Peyer's patch (tissue), 4 donors: ENCODE measurements at regions not wholly inside any gene's neighbourhood (a gene's known extent, or its start where the extent isn't known, plus 50 kb on each side); places are given as distances from the start of the nearest gene placed in this dataset.
A peak's percentile ranks its signal among the peaks of the same experiment; 100 is the strongest.

Experiments
- DNase-seq, 3 donors: peaks; one replicate each; pipeline ENCODE4 v3.0.0-alpha.2; 2017 to 2019
- H3K27ac ChIP-seq, 4 donors: fragments of 200-600 bp; sonication (generic); one replicate each; pipeline ENCODE4 v1.5.1; 2016 to 2019
- H3K27me3 ChIP-seq, 2 donors: fragments of 200-600 bp; sonication (generic); one replicate each; pipeline ENCODE4 v1.5.1; 2019
- H3K36me3 ChIP-seq, 3 donors: fragments of 200-600 bp; sonication (generic); one replicate each; pipeline ENCODE4 v1.5.1; 2016 to 2019
- H3K4me1 ChIP-seq, 4 donors: fragments of 200-600 bp; sonication (generic); one replicate each; pipeline ENCODE4 v1.5.1; 2016 to 2019
- H3K4me3 ChIP-seq, 4 donors: fragments of 200-600 bp; sonication (generic); 1 replicate in 3 of 4; 2 replicates in 1 of 4; pipeline ENCODE4 v1.5.1; 2016 to 2019; ENCODE audit warnings: mild to moderate bottlenecking in 1 of 4
- H3K9me3 ChIP-seq, 4 donors: fragments of 200-600 bp; sonication (generic); one replicate each; pipeline ENCODE4 v1.5.1; 2016 to 2019; ENCODE audit warnings: mild to moderate bottlenecking in 1 of 4
- POLR2A ChIP-seq, 2 donors: fragments of 450-650 bp; IDR thresholded peaks; one replicate each; pipeline ENCODE4 v1.5.1; 2017; ENCODE audit warnings: antibody characterized with exemption in 2 of 2, mild to moderate bottlenecking in 2 of 2, moderate library complexity in 2 of 2
- TF ChIP-seq, protein P1 (sequence below), 6 experiments: fragments of 450-650 bp in 4 of 6; fragments of 200-600 bp in 2 of 6; sonication (generic) in 1 of 6; IDR thresholded peaks; one replicate each; pipeline ENCODE4 v1.5.1; 2017 to 2019; ENCODE audit warnings: antibody characterized with exemption in 6 of 6, mild to moderate bottlenecking in 3 of 6, moderate library complexity in 1 of 6

- no peak for DNase-seq
- Histone ChIP-seq H3K27me3 (no peaks in the 10 kb centered on the region), H3K4me1 (peaks cover 0 to 14% (median 0%) of the 10 kb centered on the region in 4 donors), H3K36me3 (no peaks in the 10 kb centered on the region), H3K9me3 (no peaks in the 10 kb centered on the region), H3K4me3 (peak overlapping the region in 2 of 4 donors; percentile 31 to 38), H3K27ac (peak overlapping the region; percentile 47 to 75 (median 58))
- TF ChIP-seq, protein P1, sequence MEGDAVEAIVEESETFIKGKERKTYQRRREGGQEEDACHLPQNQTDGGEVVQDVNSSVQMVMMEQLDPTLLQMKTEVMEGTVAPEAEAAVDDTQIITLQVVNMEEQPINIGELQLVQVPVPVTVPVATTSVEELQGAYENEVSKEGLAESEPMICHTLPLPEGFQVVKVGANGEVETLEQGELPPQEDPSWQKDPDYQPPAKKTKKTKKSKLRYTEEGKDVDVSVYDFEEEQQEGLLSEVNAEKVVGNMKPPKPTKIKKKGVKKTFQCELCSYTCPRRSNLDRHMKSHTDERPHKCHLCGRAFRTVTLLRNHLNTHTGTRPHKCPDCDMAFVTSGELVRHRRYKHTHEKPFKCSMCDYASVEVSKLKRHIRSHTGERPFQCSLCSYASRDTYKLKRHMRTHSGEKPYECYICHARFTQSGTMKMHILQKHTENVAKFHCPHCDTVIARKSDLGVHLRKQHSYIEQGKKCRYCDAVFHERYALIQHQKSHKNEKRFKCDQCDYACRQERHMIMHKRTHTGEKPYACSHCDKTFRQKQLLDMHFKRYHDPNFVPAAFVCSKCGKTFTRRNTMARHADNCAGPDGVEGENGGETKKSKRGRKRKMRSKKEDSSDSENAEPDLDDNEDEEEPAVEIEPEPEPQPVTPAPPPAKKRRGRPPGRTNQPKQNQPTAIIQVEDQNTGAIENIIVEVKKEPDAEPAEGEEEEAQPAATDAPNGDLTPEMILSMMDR (IDR thresholded peaks at IDR 0.05), result no peak
- no peak for TF ChIP-seq POLR2A (IDR thresholded peaks at IDR 0.05)
Measured at GRCh38 chr1:184152434-184152898, 100.9 kb downstream of the TSEN15 start.

- H3K4me1 ChIP-seq, result peaks cover 0 to 14% (median 0%) of the 10 kb centered on the region in 4 donors
- no peaks in the 10 kb centered on the region for H3K27me3 ChIP-seq
- DNase-seq, result no peak
- no peaks in the 10 kb centered on the region for H3K36me3 ChIP-seq
- TF ChIP-seq, protein P1 (IDR thresholded peaks at IDR 0.05), result no peak
- no peak for TF ChIP-seq POLR2A (IDR thresholded peaks at IDR 0.05)
- H3K4me3 ChIP-seq, result peak overlapping the region in 2 of 4 donors; percentile 31 to 38
- peak overlapping the region; percentile 47 to 75 (median 58) for H3K27ac ChIP-seq
- no peaks in the 10 kb centered on the region for H3K9me3 ChIP-seq
Measured at GRCh38 chr1:184152974-184153373, 101.4 kb downstream of the TSEN15 start.

DNA sequence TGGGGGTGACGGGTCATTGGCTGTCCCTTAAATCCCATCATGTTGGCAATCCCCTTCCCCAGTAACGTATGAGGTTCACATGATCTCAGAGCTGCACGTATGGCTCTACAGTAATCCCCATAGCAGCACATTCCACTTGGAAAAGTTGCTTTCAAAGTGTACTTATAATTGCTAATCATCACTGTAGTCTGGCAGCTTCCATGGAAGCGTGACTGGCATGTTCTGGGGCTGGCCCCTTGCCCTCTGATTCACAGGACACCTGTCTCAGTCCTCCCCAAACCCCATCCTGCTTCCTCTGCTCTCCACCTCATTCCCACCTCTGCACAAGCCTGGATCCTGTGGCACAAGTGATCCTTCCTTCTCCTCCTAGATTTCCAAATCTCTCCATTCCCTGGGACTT lies 102.2 kb downstream of the TSEN15 start:
- peaks cover 0 to 14% (median 0%) of the 10 kb centered on the region in 4 donors for H3K4me1 ChIP-seq
- no peaks in the 10 kb centered on the region for H3K36me3 ChIP-seq
- no peaks in the 10 kb centered on the region for H3K27me3 ChIP-seq
- TF ChIP-seq, protein P1 (IDR thresholded peaks at IDR 0.05), result no peak
- no peak for TF ChIP-seq POLR2A (IDR thresholded peaks at IDR 0.05)
- DNase-seq, result no peak
- no peak overlapping the region for H3K4me3 ChIP-seq
- peak overlapping the region in 1 of 4 donors; percentile 75 for H3K27ac ChIP-seq
- no peaks in the 10 kb centered on the region for H3K9me3 ChIP-seq

- Histone ChIP-seq H3K36me3 (no peaks in the 10 kb centered on the region), H3K9me3 (no peaks in the 10 kb centered on the region), H3K27ac (no peak overlapping the region), H3K4me3 (no peak overlapping the region), H3K27me3 (no peaks in the 10 kb centered on the region), H3K4me1 (peaks cover 0 to 5% (median 0%) of the 10 kb centered on the region in 4 donors)
- no peak for DNase-seq
- TF ChIP-seq, protein P1 (IDR thresholded peaks at IDR 0.05), result no peak
- TF ChIP-seq POLR2A (IDR thresholded peaks at IDR 0.05), result no peak
Measured at GRCh38 chr1:184156521-184157393, 105.2 kb downstream of the TSEN15 start.

DNA sequence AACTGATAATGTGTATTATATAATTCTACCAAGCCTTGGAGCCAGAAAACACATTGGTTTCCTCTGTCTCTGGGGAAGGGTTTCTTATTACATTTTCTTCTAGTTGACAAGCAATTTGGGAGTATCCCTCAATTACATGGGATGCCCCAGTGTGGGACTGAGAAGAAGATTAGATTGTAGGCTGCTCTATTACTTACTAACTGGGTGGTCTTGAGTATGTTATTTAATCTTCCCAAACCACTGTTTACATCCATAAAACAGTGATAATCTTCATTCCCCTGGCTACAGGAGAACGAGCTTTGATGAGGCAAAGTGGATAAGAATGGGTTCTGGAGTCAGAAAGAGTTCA lies 105.8 kb downstream of the TSEN15 start:
- H3K4me1 ChIP-seq, result peaks cover 0 to 5% (median 0%) of the 10 kb centered on the region in 4 donors
- TF ChIP-seq, protein P1 (IDR thresholded peaks at IDR 0.05), result no peak
- TF ChIP-seq POLR2A (IDR thresholded peaks at IDR 0.05), result no peak
- no peaks in the 10 kb centered on the region for H3K27me3 ChIP-seq
- no peak overlapping the region for H3K4me3 ChIP-seq
- DNase-seq, result no peak
- H3K9me3 ChIP-seq, result no peaks in the 10 kb centered on the region
- H3K27ac ChIP-seq, result no peak overlapping the region
- H3K36me3 ChIP-seq, result no peaks in the 10 kb centered on the region
